Neutrophil (primary cell): ENCODE measurements at regions not wholly inside any gene's neighbourhood (a gene's known extent, or its start where the extent isn't known, plus 50 kb on each side); places are given as distances from the start of the nearest gene placed in this dataset.

ENCODE experiments used
- H3K27ac ChIP-seq: fragments of 200-600 bp; sonication (generic); 2 replicates; pipeline ENCODE4 v1.5.1; 2016; ENCODE audit warnings: mild to moderate bottlenecking, moderate library complexity
- H3K27me3 ChIP-seq: fragments of 200-600 bp; sonication (generic); 2 replicates; pipeline ENCODE4 v1.6.0; 2016; ENCODE audit warnings: mild to moderate bottlenecking
- H3K36me3 ChIP-seq: fragments of 200-600 bp; sonication (generic); 2 replicates; pipeline ENCODE4 v1.5.1; 2017
- H3K4me1 ChIP-seq, 2 experiments: fragments of 200-600 bp in 1 of 2; sonication (generic) in 1 of 2; 1 replicate in 1 of 2; 2 replicates in 1 of 2; pipeline versions ENCODE4 v1.5.1 to v1.6.1; 2013 to 2016; ENCODE audit warnings: low read depth in 1 of 2, low read length in 1 of 2, mild to moderate bottlenecking in 1 of 2, moderate library complexity in 1 of 2; ENCODE audit not compliant: control insufficient read depth in 1 of 2, insufficient read depth in 1 of 2
- H3K4me3 ChIP-seq, 2 experiments: fragments of 200-600 bp in 1 of 2; sonication (generic) in 1 of 2; 1 replicate in 1 of 2; 2 replicates in 1 of 2; pipeline ENCODE4 v1.5.1; 2013 to 2016; ENCODE audit warnings: low read depth in 1 of 2, low read length in 1 of 2, mild to moderate bottlenecking in 1 of 2, moderate library complexity in 1 of 2
- H3K9me3 ChIP-seq: fragments of 200-600 bp; sonication (generic); 2 replicates; pipeline ENCODE4 v1.5.1; 2016
- CTCF ChIP-seq: fragments of 200-600 bp; sonication (generic); IDR thresholded peaks from 2 replicates; pipeline ENCODE4 v1.5.1; 2016; ENCODE audit warnings: antibody characterized with exemption

- H3K4me3 ChIP-seq: no peak overlapping the region
- TF ChIP-seq CTCF: no peak
- H3K27me3 ChIP-seq: peaks cover 13% of the 10 kb centered on the region
- H3K4me1 ChIP-seq: no peaks in the 10 kb centered on the region
- H3K36me3 ChIP-seq: no peaks in the 10 kb centered on the region
- no peak overlapping the region for H3K27ac ChIP-seq
- H3K9me3 ChIP-seq: no peaks in the 10 kb centered on the region
Observed at GRCh38 chr2:118569876-118570535, 277.4 kb downstream of the EN1 start.

GRCh38 chr2:118568700-118569099 is 278.7 kb downstream of the EN1 start:
- H3K4me1 ChIP-seq: no peaks in the 10 kb centered on the region
- H3K36me3 ChIP-seq: no peaks in the 10 kb centered on the region
- no peak for TF ChIP-seq CTCF
- no peak overlapping the region for H3K4me3 ChIP-seq
- no peak overlapping the region for H3K27ac ChIP-seq
- no peaks in the 10 kb centered on the region for H3K9me3 ChIP-seq
- peaks cover 13% of the 10 kb centered on the region for H3K27me3 ChIP-seq

GRCh38 chr2:118565786-118566540 is 281.5 kb downstream of the EN1 start:
- Histone ChIP-seq H3K4me1 (no peaks in the 10 kb centered on the region), H3K4me3 (no peak overlapping the region)
- TF ChIP-seq CTCF: no peak

GRCh38 chr2:118565301-118565700 is 282.1 kb downstream of the EN1 start:
- Histone ChIP-seq H3K4me1 (no peaks in the 10 kb centered on the region), H3K27ac (no peak overlapping the region), H3K4me3 (no peak overlapping the region), H3K36me3 (no peaks in the 10 kb centered on the region), H3K9me3 (no peaks in the 10 kb centered on the region), H3K27me3 (peaks cover 13% of the 10 kb centered on the region)
- no peak for TF ChIP-seq CTCF

More at GRCh38 chr2:118565786-118566540, 281.5 kb downstream of the EN1 start:
- no peaks in the 10 kb centered on the region for H3K9me3 ChIP-seq
- no peaks in the 10 kb centered on the region for H3K36me3 ChIP-seq
- no peak overlapping the region for H3K27ac ChIP-seq
- peaks cover 13% of the 10 kb centered on the region for H3K27me3 ChIP-seq

- no peaks in the 10 kb centered on the region for H3K9me3 ChIP-seq
- peaks cover 4% of the 10 kb centered on the region for H3K27me3 ChIP-seq
- TF ChIP-seq CTCF: no peak
- no peaks in the 10 kb centered on the region for H3K36me3 ChIP-seq
- H3K4me1 ChIP-seq: no peaks in the 10 kb centered on the region
- H3K27ac ChIP-seq: no peak overlapping the region
- no peak overlapping the region for H3K4me3 ChIP-seq
Observed at GRCh38 chr2:118562144-118562543, 285.3 kb downstream of the EN1 start.
